IMR-90 (cell line): ENCODE measurements at regions not wholly inside any gene's neighbourhood (a gene's known extent, or its start where the extent isn't known, plus 50 kb on each side); places are given as distances from the start of the nearest gene placed in this dataset.

Experiments used
- ATAC-seq: fragments of 200-7000 bp; cut with Tn5 transposase; 2 replicates; pipeline ENCODE4 v1.9.1; 2020; ENCODE audit warnings: low read depth, mild to moderate bottlenecking, moderate library complexity
- BruUV-seq: library from RNA; stranded (reverse); fragments of 400-500 nt; replicated peaks from 2 replicates; lab custom pipeline; 2021; lab: Mats Ljungman, UMichigan
- CTCF ChIA-PET: fragments of 300-600 bp; formaldehyde crosslinking; extraction: SDS; loops from one replicate; lab custom pipeline; 2021; ENCODE audit warnings: antibody characterized with exemption; lab: Yijun Ruan, JAX
- POLR2A ChIA-PET: fragments of 300-600 bp; sonication (Branson Sonifier 250); formaldehyde crosslinking; loops from one replicate; lab custom pipeline; 2022; ENCODE audit warnings: antibody characterized with exemption; ENCODE audit not compliant: unreplicated experiment; lab: Charles Lee
- DNase-seq: peaks from one replicate; pipeline ENCODE4 v3.0.0; 2013
- H2AFZ ChIP-seq: replicated peaks from 2 replicates; pipeline ENCODE3; 2013; ENCODE audit warnings: low read length, mild to moderate bottlenecking; ENCODE audit not compliant: poor library complexity
- H2AK5ac ChIP-seq: 2 replicates; pipeline ENCODE4 v1.6.1; 2013; ENCODE audit warnings: low read depth, low read length, inconsistent platforms
- H2AK9ac ChIP-seq: replicated peaks from 2 replicates; pipeline ENCODE3; 2013; ENCODE audit warnings: mild to moderate bottlenecking, low read depth, low read length, moderate library complexity; ENCODE audit not compliant: poor library complexity
- H2BK120ac ChIP-seq: 2 replicates; pipeline ENCODE4 v1.6.1; 2013; ENCODE audit warnings: low read depth, low read length, inconsistent platforms
- H2BK15ac ChIP-seq: 3 replicates; pipeline ENCODE4 v1.6.1; 2013; ENCODE audit warnings: low read depth, low read length, inconsistent platforms
- H2BK20ac ChIP-seq: 2 replicates; pipeline ENCODE4 v1.6.1; 2013; ENCODE audit warnings: low read depth, mild to moderate bottlenecking, inconsistent platforms, low read length, moderate library complexity
- H2BK5ac ChIP-seq: 2 replicates; pipeline ENCODE4 v1.6.1; 2013; ENCODE audit warnings: mild to moderate bottlenecking, low read depth, low read length, inconsistent platforms; ENCODE audit not compliant: poor library complexity, severe bottlenecking
- H3K14ac ChIP-seq: replicated peaks from 2 replicates; pipeline ENCODE4 v1.6.1; 2013; ENCODE audit warnings: low read depth, low read length, inconsistent platforms
- H3K18ac ChIP-seq: 2 replicates; pipeline ENCODE4 v1.6.1; 2013; ENCODE audit warnings: low read depth, low read length, control low read depth
- H3K23ac ChIP-seq: 2 replicates; pipeline ENCODE4 v1.6.1; 2013; ENCODE audit warnings: low read depth, low read length, inconsistent platforms
- H3K27ac ChIP-seq: 2 replicates; pipeline ENCODE4 v1.5.1; 2013; ENCODE audit warnings: mild to moderate bottlenecking, control low read depth, low read length; ENCODE audit not compliant: insufficient read depth
- H3K27me3 ChIP-seq: 2 replicates; pipeline ENCODE4 v1.6.1; 2013; ENCODE audit warnings: low read length; ENCODE audit not compliant: control insufficient read depth, insufficient read depth
- H3K36me3 ChIP-seq: 2 replicates; pipeline ENCODE4 v1.6.1; 2013; ENCODE audit warnings: low read length, mixed read lengths; ENCODE audit not compliant: control insufficient read depth, insufficient read depth
- H3K4ac ChIP-seq: 2 replicates; pipeline ENCODE4 v1.6.1; 2013; ENCODE audit warnings: low read depth, low read length, inconsistent platforms
- H3K4me1 ChIP-seq: 2 replicates; pipeline ENCODE4 v1.6.1; 2013; ENCODE audit warnings: low read length, mixed read lengths; ENCODE audit not compliant: control insufficient read depth, insufficient read depth
- H3K4me2 ChIP-seq: 2 replicates; pipeline ENCODE4 v1.6.1; 2013; ENCODE audit warnings: low read depth, mild to moderate bottlenecking, control low read depth, low read length, moderate library complexity
- H3K4me3 ChIP-seq: 2 replicates; pipeline ENCODE4 v1.5.1; 2013; ENCODE audit warnings: low read depth, mild to moderate bottlenecking, control low read depth, low read length, moderate library complexity; ENCODE audit not compliant: insufficient read depth
- H3K56ac ChIP-seq: 2 replicates; pipeline ENCODE4 v1.6.1; 2013; ENCODE audit warnings: low read length, inconsistent platforms; ENCODE audit not compliant: insufficient read depth; ENCODE audit errors: extremely low read depth
- H3K79me1 ChIP-seq, 2 experiments: 2 replicates each; pipeline ENCODE4 v1.6.1; 2013; ENCODE audit warnings: low read length in 2 of 2, inconsistent platforms in 1 of 2, low read depth in 1 of 2
- H3K9ac ChIP-seq: 2 replicates; pipeline ENCODE4 v1.6.1; 2013; ENCODE audit warnings: low read depth, low read length, control low read depth
- H3K9me1 ChIP-seq: 2 replicates; pipeline ENCODE4 v1.6.1; 2013; ENCODE audit warnings: low read length, inconsistent platforms; ENCODE audit not compliant: insufficient read depth
- H3K9me3 ChIP-seq: 2 replicates; pipeline ENCODE4 v1.6.1; 2013; ENCODE audit warnings: low read length; ENCODE audit not compliant: control insufficient read depth, insufficient read depth
- H4K20me1 ChIP-seq: 2 replicates; pipeline ENCODE4 v1.6.1; 2013; ENCODE audit warnings: low read length, inconsistent platforms; ENCODE audit not compliant: insufficient read depth
- H4K5ac ChIP-seq: 2 replicates; pipeline ENCODE4 v1.6.1; 2013; ENCODE audit warnings: mild to moderate bottlenecking, low read depth, low read length, control low read depth
- H4K8ac ChIP-seq, 2 experiments: 2 replicates each; pipeline ENCODE4 v1.6.1; 2013; ENCODE audit warnings: low read depth in 2 of 2, low read length in 2 of 2, control low read depth in 1 of 2, inconsistent platforms in 1 of 2
- H4K91ac ChIP-seq: 2 replicates; pipeline ENCODE4 v1.6.1; 2013; ENCODE audit warnings: low read depth, low read length, inconsistent platforms; ENCODE audit not compliant: insufficient read depth
- CTCF ChIP-seq: conservative IDR thresholded peaks from 2 replicates; pipeline ENCODE4 v1.5.1; 2012; ENCODE audit warnings: mild to moderate bottlenecking, low read depth, low read length, improper control_type of control experiment
- FOS ChIP-seq: fragments of 150-350 bp; IDR thresholded peaks from 2 replicates; pipeline ENCODE4 v1.6.1; 2016; ENCODE audit warnings: low read depth, low read length
- MXI1 ChIP-seq: IDR thresholded peaks from 2 replicates; pipeline ENCODE4 v1.6.1; 2012; ENCODE audit warnings: low read depth, mild to moderate bottlenecking, low read length, moderate library complexity, borderline replicate concordance
- RAD21 ChIP-seq: IDR thresholded peaks from 2 replicates; pipeline ENCODE4 v1.6.1; 2012; ENCODE audit warnings: low read length, improper control_type of control experiment
- WGBS, 2 experiments: methylation state at CpG; one replicate each; pipeline versions ENCODE4 v1.1.5 to v1.1.7; 2013; ENCODE audit warnings: missing lambda C conversion rate in 2 of 2; ENCODE audit not compliant: insufficient read length in 1 of 2; ENCODE audit errors: extremely low coverage in 2 of 2; 5-methylcytosine and 5-hydroxymethylcytosine counted together
- dilution Hi-C: fragments of 300-500 bp; cut with HindIII; formaldehyde crosslinking; loops from one replicate; pipeline ENCODE4 v1.14.3; 2018; ENCODE audit warnings: low sequenced_read_pairs; ENCODE audit not compliant: unreplicated experiment
- in situ Hi-C: fragments of 300-500 bp; cut with MboI; formaldehyde crosslinking; loops from 3 replicates; pipeline ENCODE4 v1.14.3; 2019; ENCODE audit warnings: low sequenced_read_pairs, inconsistent platforms, mixed read lengths
- intact Hi-C: fragments of 100-400 bp; cut with micrococcal nuclease; formaldehyde crosslinking; loops from 2 replicates; pipeline ENCODE4 v1.10.0; 2022

GRCh38 chr11:8818421-8818820 lies 92.6 kb upstream of the AKIP1 start:
- intact Hi-C loops: loop anchor here (10.0 kb wide), 1 partner anchor 594 kb away; no protein-coding TSS in a partner anchor
- no TSS peak for BruUV-seq
- no peak overlapping the region for H2AK5ac ChIP-seq
- H2AK9ac ChIP-seq: no peak overlapping the region
- H2AFZ ChIP-seq: no peak overlapping the region
- ATAC-seq (no peak), DNase-seq (no peak)
- H4K8ac ChIP-seq: no peak overlapping the region
- no peaks in the 10 kb centered on the region for H4K20me1 ChIP-seq
- H3K27ac ChIP-seq: no peak overlapping the region
- no peak overlapping the region for H2BK5ac ChIP-seq
- H2BK15ac ChIP-seq: no peak overlapping the region
- no peak overlapping the region for H3K4me2 ChIP-seq
- H3K79me1 ChIP-seq: peaks cover 21 to 69% of the 10 kb centered on the region in 2 experiments
- H3K4ac ChIP-seq: no peak overlapping the region
- no peak overlapping the region for H4K5ac ChIP-seq
- peaks cover 12% of the 10 kb centered on the region for H3K9me1 ChIP-seq
- no peak overlapping the region for H2BK20ac ChIP-seq
- no peak overlapping the region for H4K91ac ChIP-seq
- POLR2A ChIA-PET: interaction anchor here (0.5 kb wide), 1 partner anchor 485 kb away, joined by 3 read pairs; no protein-coding TSS in a partner anchor
- H3K4me3 ChIP-seq: no peak overlapping the region
- CTCF ChIA-PET: no interaction called here
- dilution Hi-C loops: no loop called here
- no peak for TF ChIP-seq RAD21
- TF ChIP-seq CTCF: no peak
- no peak for TF ChIP-seq MXI1
- TF ChIP-seq FOS: no peak
- no peaks in the 10 kb centered on the region for H3K27me3 ChIP-seq
- H3K36me3 ChIP-seq: peaks cover 2% of the 10 kb centered on the region; the same call in 1 of the 2 replicates
- no peak overlapping the region for H3K18ac ChIP-seq
- H3K56ac ChIP-seq: no peak overlapping the region
- in situ Hi-C loops: no loop called here
- H2BK120ac ChIP-seq: no peak overlapping the region
- no peak overlapping the region for H3K9ac ChIP-seq
- WGBS, 2 experiments: no CpG with 5 or more reads among the region's 2 CpGs
- no peaks in the 10 kb centered on the region for H3K9me3 ChIP-seq
- H3K4me1 ChIP-seq: peaks cover 7% of the 10 kb centered on the region
- H3K23ac ChIP-seq: no peak overlapping the region
- no peak overlapping the region for H3K14ac ChIP-seq
